ENCODE measurements at regions not wholly inside any gene's neighbourhood (a gene's known extent, or its start where the extent isn't known, plus 50 kb on each side); places are given as distances from the start of the nearest gene placed in this dataset.
"Not testable (repeated sequence)": the region's sequence is repeated elsewhere in the genome, so short reads cannot be mapped to it uniquely, and the experiment has no call there.

GRCh38 chr6:67880343-67880742, 754.7 kb upstream of the ADGRB3 start:
- FAIRE-seq; H3K36me3 ChIP-seq (ENCODE audit: control insufficient read depth in 2 of 4, insufficient read depth in 4 of 4, low read length in 3 of 4); H3K4ac ChIP-seq (replicated peaks; ENCODE audit: insufficient read length, low read depth, low read length); H3K79me1 ChIP-seq (ENCODE audit: low read depth, low read length); H2AK5ac ChIP-seq (ENCODE audit: low read depth, low read length); H2BK5ac ChIP-seq (ENCODE audit: low read depth, low read length); DNase-seq (ENCODE audit: low read depth in 1 of 2, low spot score in 2 of 2); H3K4me2 ChIP-seq (ENCODE audit: insufficient read depth in 1 of 2, low read depth in 2 of 2, low read length in 2 of 2); H3K23ac ChIP-seq (ENCODE audit: insufficient read length); POLR2A ChIA-PET (ENCODE audit: partially characterized antibody); H3K79me2 ChIP-seq (ENCODE audit: control insufficient read depth in 1 of 2, insufficient read depth in 2 of 2, low read length in 2 of 2); H4K20me1 ChIP-seq (replicated peaks in 1 of 2; ENCODE audit: control insufficient read depth in 1 of 2, insufficient read depth in 2 of 2, low read length in 2 of 2); H3K9ac ChIP-seq (replicated peaks in 1 of 4; ENCODE audit: extremely low read depth in 1 of 4, low read depth in 3 of 4, low read length in 3 of 4); H3K4me3 ChIP-seq (ENCODE audit: extremely low read depth in 1 of 4, insufficient read depth in 2 of 4, low read depth in 3 of 4, low read length in 4 of 4); H3K23me2 ChIP-seq (ENCODE audit: low read depth, low read length); H3K56ac ChIP-seq (replicated peaks; ENCODE audit: insufficient read length, low read depth, low read length); CTCF ChIA-PET (ENCODE audit: partially characterized antibody); H3K4me1 ChIP-seq (replicated peaks in 1 of 4; ENCODE audit: control insufficient read depth in 3 of 4, insufficient read depth in 4 of 4, low read length in 3 of 4); H3K9me3 ChIP-seq (ENCODE audit: insufficient read depth in 2 of 2, low read depth in 1 of 2, low read length in 1 of 2); H4K8ac ChIP-seq (ENCODE audit: extremely low read depth, insufficient read depth, low read length); H2BK20ac ChIP-seq (ENCODE audit: low read length); H3K14ac ChIP-seq (ENCODE audit: insufficient read length); H2BK15ac ChIP-seq (ENCODE audit: low read length); H3K18ac ChIP-seq (ENCODE audit: extremely low read depth, low read length); H4K91ac ChIP-seq (replicated peaks; ENCODE audit: insufficient read length, low read length); H3K27ac ChIP-seq (ENCODE audit: low read depth, low read length); H3K27me3 ChIP-seq (replicated peaks in 1 of 4; ENCODE audit: control insufficient read depth in 3 of 4, extremely low read depth in 1 of 4, insufficient read depth in 3 of 4, low read length in 3 of 4); H2BK12ac ChIP-seq (ENCODE audit: low read depth, low read length); H2BK120ac ChIP-seq (replicated peaks; ENCODE audit: low read depth, low read length); H2AFZ ChIP-seq (ENCODE audit: low read length); H4K5ac ChIP-seq (ENCODE audit: insufficient read length, low read depth, low read length): not testable (repeated sequence)
- 93% methylated on average over 4 of the region's 4 CpGs; no CpG with 5 or more reads in 1 of the 2 experiments for WGBS, 2 experiments (ENCODE audit: extremely low coverage in 1 of 2, insufficient coverage in 1 of 2, insufficient read length in 1 of 2, insufficient replicate concordance in 2 of 2, low coverage in 1 of 2, low lambda C conversion rate in 2 of 2, missing lambda C conversion rate in 1 of 2)

- H2BK15ac ChIP-seq (ENCODE audit: low read length); H2BK120ac ChIP-seq (replicated peaks; ENCODE audit: low read depth, low read length); H3K14ac ChIP-seq (ENCODE audit: insufficient read length); H2AFZ ChIP-seq (ENCODE audit: low read length); H3K18ac ChIP-seq (ENCODE audit: extremely low read depth, low read length); H3K36me3 ChIP-seq (ENCODE audit: control insufficient read depth in 2 of 4, insufficient read depth in 4 of 4, low read length in 3 of 4); H4K8ac ChIP-seq (ENCODE audit: extremely low read depth, insufficient read depth, low read length); H4K91ac ChIP-seq (replicated peaks; ENCODE audit: insufficient read length, low read length); H3K79me1 ChIP-seq (ENCODE audit: low read depth, low read length); H2BK5ac ChIP-seq (ENCODE audit: low read depth, low read length); H2BK12ac ChIP-seq (ENCODE audit: low read depth, low read length); H2AK5ac ChIP-seq (ENCODE audit: low read depth, low read length); POLR2A ChIA-PET (ENCODE audit: partially characterized antibody); H3K23me2 ChIP-seq (ENCODE audit: low read depth, low read length); H4K5ac ChIP-seq (ENCODE audit: insufficient read length, low read depth, low read length); H3K4me1 ChIP-seq (replicated peaks in 1 of 4; ENCODE audit: control insufficient read depth in 3 of 4, insufficient read depth in 4 of 4, low read length in 3 of 4); H4K20me1 ChIP-seq (replicated peaks in 1 of 2; ENCODE audit: control insufficient read depth in 1 of 2, insufficient read depth in 2 of 2, low read length in 2 of 2); H3K4me2 ChIP-seq (ENCODE audit: insufficient read depth in 1 of 2, low read depth in 2 of 2, low read length in 2 of 2); H3K79me2 ChIP-seq (ENCODE audit: control insufficient read depth in 1 of 2, insufficient read depth in 2 of 2, low read length in 2 of 2); H3K4me3 ChIP-seq (ENCODE audit: extremely low read depth in 1 of 4, insufficient read depth in 2 of 4, low read depth in 3 of 4, low read length in 4 of 4); H3K23ac ChIP-seq (ENCODE audit: insufficient read length); H3K27me3 ChIP-seq (replicated peaks in 1 of 4; ENCODE audit: control insufficient read depth in 3 of 4, extremely low read depth in 1 of 4, insufficient read depth in 3 of 4, low read length in 3 of 4); H3K4ac ChIP-seq (replicated peaks; ENCODE audit: insufficient read length, low read depth, low read length); H2BK20ac ChIP-seq (ENCODE audit: low read length); CTCF ChIA-PET (ENCODE audit: partially characterized antibody); H3K9me3 ChIP-seq (ENCODE audit: insufficient read depth in 2 of 2, low read depth in 1 of 2, low read length in 1 of 2); DNase-seq (ENCODE audit: low read depth in 1 of 2, low spot score in 2 of 2); H3K56ac ChIP-seq (replicated peaks; ENCODE audit: insufficient read length, low read depth, low read length); H3K9ac ChIP-seq (replicated peaks in 1 of 4; ENCODE audit: extremely low read depth in 1 of 4, low read depth in 3 of 4, low read length in 3 of 4); H3K27ac ChIP-seq (ENCODE audit: low read depth, low read length); FAIRE-seq: not testable (repeated sequence)
- no CpG with 5 or more reads among the region's 1 CpG for WGBS, 2 experiments (ENCODE audit: extremely low coverage in 1 of 2, insufficient coverage in 1 of 2, insufficient read length in 1 of 2, insufficient replicate concordance in 2 of 2, low coverage in 1 of 2, low lambda C conversion rate in 2 of 2, missing lambda C conversion rate in 1 of 2)
These were observed 755.2 kb upstream of the ADGRB3 start for GRCh38 chr6:67879928-67880327.

Data from H1 (cell line).